ENCODE measurements at regions not wholly inside any gene's neighbourhood (a gene's known extent, or its start where the extent isn't known, plus 50 kb on each side); places are given as distances from the start of the nearest gene placed in this dataset.
"Not testable (repeated sequence)": the region's sequence is repeated elsewhere in the genome, so short reads cannot be mapped to it uniquely, and the experiment has no call there.

GRCh38 chr3:162936706-162937105, 1440.1 kb downstream of the OTOL1 start:
- DNase-seq = no peak

- DNase-seq = no peak
These were observed 1441.5 kb downstream of the OTOL1 start for GRCh38 chr3:162938083-162938482.

- no peak for DNase-seq
These were observed 1449.0 kb downstream of the OTOL1 start for GRCh38 chr3:162945626-162946025.

- no peak for DNase-seq
These were observed 1460.1 kb downstream of the OTOL1 start for GRCh38 chr3:162956711-162957110.

GRCh38 chr3:162960269-162960668, 1463.7 kb downstream of the OTOL1 start:
- DNase-seq = no peak

GRCh38 chr3:162970292-162970691, 1473.7 kb downstream of the OTOL1 start:
- no peak for DNase-seq

- no peak for DNase-seq
These were observed 1475.1 kb downstream of the OTOL1 start for GRCh38 chr3:162971715-162972114.

GRCh38 chr3:162973428-162973917, 1476.9 kb downstream of the OTOL1 start:
- no peak for DNase-seq

- no peak for DNase-seq
These were observed 1481.5 kb downstream of the OTOL1 start for GRCh38 chr3:162978136-162978535.

- DNase-seq = no peak
These were observed 1488.1 kb downstream of the OTOL1 start for GRCh38 chr3:162984746-162985145.

- DNase-seq = not testable (repeated sequence)
These were observed 1490.6 kb downstream of the OTOL1 start for GRCh38 chr3:162987085-162987794.

- DNase-seq = no peak
These were observed 1496.1 kb downstream of the OTOL1 start for GRCh38 chr3:162992741-162993140.

GRCh38 chr3:162994165-162994564, 1497.6 kb downstream of the OTOL1 start:
- no peak for DNase-seq

GRCh38 chr3:162996368-162996767, 1499.8 kb downstream of the OTOL1 start:
- DNase-seq = no peak

GRCh38 chr3:162998205-162998604, 1501.6 kb downstream of the OTOL1 start:
- DNase-seq = no peak

- no peak for DNase-seq
These were observed 1515.0 kb downstream of the OTOL1 start for GRCh38 chr3:163011596-163011995.

- no peak for DNase-seq
These were observed 1519.6 kb downstream of the OTOL1 start for GRCh38 chr3:163016251-163016650.

GRCh38 chr3:163018067-163018466, 1521.5 kb downstream of the OTOL1 start:
- no peak for DNase-seq

- DNase-seq = no peak
These were observed 1522.1 kb downstream of the OTOL1 start for GRCh38 chr3:163018664-163019063.

GRCh38 chr3:163019260-163019659, 1522.7 kb downstream of the OTOL1 start:
- DNase-seq = no peak

- DNase-seq = no peak
These were observed 1537.0 kb downstream of the OTOL1 start for GRCh38 chr3:163033652-163034051.

- no peak for DNase-seq
These were observed 1543.0 kb downstream of the OTOL1 start for GRCh38 chr3:163039636-163040035.

- no peak for DNase-seq
These were observed 1546.5 kb downstream of the OTOL1 start for GRCh38 chr3:163043074-163043473.

GRCh38 chr3:163045945-163046344, 1549.3 kb downstream of the OTOL1 start:
- DNase-seq = no peak

- DNase-seq = no peak
These were observed 1552.3 kb downstream of the OTOL1 start for GRCh38 chr3:163048881-163049280.

Data from stimulated activated CD4-positive, alpha-beta T cell treated with anti-CD3 and anti-CD28 coated beads, Interleukin-12 subunit alpha, Interleukin-12 subunit beta, amount 100 ng/mL, for 4 hours (primary cell).